HG03432 (cell line): ENCODE measurements at regions not wholly inside any gene's neighbourhood (a gene's known extent, or its start where the extent isn't known, plus 50 kb on each side); places are given as distances from the start of the nearest gene placed in this dataset.
"Not testable (repeated sequence)": the region's sequence is repeated elsewhere in the genome, so short reads cannot be mapped to it uniquely, and the experiment has no call there.

Experiments
- ATAC-seq: cut with Tn5 transposase; IDR thresholded peaks from one replicate; pipeline ENCODE4 v1.9.1; 2021; ENCODE audit warnings: mild to moderate bottlenecking, moderate library complexity; ENCODE audit not compliant: unreplicated experiment

DNA sequence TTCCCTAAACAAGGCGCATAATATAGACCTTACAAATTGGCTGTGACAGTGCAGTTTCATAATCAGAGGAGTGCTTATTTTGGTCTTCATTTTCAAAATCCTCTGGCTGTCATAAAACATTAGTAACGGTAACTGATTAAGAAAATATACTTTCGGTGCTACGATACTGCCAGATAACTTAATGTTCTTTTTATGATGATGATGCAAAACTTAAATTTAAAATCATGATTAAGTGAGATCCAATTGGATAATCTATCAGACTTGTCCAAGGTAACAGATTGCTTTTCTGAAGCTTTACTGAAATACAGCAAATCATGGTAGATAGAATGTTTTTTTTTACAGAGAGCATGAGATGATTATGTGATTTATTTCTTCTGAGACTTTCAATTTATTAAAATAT lies 364.2 kb upstream of the CNTN3 start:
- ATAC-seq, result no peak

DNA sequence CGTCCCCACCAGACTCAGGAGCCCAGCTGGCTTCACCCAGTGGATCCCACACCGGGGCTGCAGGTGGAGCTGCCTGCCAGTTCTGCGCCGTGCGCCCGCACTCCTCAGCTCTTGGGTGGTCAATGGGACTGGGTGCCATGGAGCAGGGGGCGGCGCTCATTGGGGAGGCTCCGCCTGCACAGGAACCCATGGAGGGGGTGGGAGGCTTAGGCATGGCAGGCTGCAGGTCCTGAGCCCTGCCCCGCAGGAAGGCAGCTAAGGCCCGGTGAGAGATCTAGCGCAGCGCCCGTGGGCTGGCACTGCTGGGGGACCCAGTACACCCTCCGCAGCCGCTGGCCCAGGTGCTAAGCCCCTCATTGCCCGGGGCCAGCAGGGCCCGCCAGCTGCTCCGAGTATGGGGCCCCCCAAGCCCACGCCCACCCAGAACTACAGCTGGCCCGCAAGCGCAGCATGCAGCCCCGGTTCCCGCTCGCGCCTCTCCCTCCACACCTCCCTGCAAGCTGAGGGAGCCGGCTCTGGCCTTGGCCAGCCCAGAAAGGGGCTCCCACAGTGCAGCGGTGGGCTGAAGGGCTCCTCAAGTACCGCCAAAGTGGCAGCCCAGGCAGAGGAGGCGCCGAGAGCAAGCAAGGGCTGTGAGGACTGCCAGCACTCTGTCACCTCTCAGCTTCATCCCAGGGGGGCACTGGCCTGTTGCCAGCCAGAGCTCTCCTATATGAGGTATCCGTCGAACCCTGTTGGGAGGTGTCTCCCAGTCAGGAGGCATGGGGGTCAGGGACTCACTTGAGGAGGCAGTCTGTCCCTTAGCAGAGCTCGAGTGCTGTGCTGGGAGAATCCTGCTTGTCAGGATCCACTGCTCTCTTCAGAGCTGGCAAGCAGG lies 370.8 kb upstream of the CNTN3 start:
- not testable (repeated sequence) for ATAC-seq

DNA sequence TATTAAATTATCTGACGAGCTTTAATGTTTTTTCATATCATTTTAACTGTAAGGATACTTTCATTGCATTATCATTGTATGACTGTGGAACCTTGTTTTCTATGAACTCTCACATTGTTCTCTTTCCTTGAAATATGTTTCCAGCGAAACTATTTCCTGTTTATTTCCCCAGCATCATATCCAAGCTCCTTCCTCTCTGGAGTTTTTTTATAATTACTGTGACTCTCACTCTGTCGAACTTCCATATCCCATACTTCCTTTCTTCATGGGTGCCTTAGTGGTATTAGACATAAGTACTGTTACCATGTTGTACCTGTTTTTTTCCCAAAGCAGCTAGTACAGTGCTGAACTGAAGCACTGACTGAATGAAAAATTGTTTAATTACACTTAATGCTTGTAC lies 373.6 kb upstream of the CNTN3 start:
- no peak for ATAC-seq

DNA sequence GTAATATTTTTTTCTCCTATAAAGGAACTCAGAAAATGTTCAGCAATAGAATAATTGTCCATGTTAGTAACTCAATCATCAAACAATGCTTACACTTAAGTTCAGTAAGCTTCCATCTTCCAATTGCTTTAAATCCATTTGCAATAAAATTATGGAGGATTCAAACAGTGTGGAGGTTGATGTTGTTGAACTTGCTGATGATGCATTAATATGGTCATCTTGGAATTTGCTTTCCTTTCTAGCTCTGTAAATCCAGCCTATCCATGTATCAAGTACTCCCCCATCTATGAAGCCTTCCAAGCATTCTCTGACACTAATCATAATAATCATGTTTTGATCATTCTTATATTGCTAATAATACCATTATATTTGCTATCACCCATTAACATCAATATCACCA lies 378.4 kb upstream of the CNTN3 start:
- ATAC-seq, result no peak

DNA sequence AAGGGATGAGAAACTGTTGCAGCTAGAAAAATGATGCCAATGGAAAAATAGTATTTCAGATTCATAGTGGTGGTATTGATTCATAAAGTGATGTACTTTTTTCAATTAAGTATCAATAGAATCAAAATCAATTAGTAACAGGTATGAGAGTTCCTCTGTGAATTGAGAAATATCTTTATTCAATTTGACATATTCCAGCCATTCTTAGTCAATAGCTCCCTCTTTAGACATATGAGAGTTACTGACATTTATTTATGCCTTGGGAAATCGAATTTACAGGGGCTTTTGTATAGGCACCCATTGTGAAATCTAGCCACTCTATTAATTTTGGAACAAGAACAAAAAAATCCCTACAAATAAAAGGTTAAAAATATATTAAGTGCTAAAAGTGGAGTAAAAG lies 386.9 kb upstream of the CNTN3 start:
- ATAC-seq, result no peak

DNA sequence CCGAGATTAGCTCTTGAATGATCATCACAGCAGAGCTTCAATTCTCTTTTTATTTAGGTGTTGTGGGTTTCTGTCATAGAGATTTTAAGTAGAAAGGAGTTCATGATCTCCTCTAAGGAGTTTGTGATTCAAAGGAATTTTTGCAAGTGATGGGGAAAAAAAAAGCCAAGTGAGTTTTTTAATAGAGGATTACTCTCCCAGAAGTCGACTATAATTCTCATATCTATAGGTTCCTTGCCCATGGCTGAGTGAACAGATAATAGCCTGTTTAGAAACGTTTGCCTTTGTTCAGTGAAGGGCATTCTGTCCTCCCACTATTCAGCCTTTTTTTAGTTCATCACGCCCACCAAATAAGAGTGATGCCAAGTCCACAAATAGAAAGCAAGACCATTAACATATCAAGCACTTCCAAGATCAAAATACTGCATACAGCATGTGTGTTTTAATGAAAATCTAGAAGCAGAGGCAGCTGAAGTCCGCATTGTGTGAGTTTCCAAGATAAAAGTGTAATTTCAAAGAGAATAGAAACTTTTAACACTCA lies 398.4 kb upstream of the CNTN3 start:
- no peak for ATAC-seq

DNA sequence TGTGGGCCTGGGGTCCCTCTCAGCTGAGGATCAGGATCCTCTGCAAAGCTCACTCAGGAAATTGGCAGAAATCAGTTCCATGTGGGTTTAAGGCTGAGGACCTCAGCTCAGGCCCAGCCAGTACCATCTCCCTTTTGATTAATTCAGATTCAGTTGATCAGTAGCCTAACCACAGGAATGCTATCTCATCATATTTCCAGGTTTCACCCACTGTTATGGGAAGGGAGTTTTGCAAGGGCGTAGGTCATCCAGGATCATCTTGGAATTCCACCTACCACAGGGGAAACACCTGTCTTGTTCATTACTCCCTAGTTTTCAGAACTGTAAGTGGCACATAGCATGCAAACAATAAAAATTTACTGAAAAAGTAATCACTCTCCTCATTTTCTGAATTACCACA lies 399.5 kb upstream of the CNTN3 start:
- no peak for ATAC-seq

DNA sequence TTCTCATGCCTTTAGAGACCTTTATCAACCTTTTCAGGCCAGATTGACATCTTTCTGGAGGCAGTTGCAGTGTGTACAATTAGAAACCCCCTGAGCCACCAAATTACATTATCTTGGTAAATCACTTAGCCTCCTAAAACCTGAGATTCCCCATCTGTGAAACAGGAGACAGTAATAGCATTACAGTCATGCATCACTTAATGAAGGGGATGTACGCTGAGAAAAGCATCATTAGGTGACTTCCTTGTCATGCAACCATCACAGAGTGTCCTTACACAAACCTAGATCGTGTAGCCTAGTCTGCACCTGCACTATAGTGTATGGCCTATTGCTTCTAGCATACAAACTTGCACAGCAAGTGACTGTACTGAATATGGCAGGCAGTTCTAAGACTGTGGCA lies 400.8 kb upstream of the CNTN3 start:
- ATAC-seq, result no peak

DNA sequence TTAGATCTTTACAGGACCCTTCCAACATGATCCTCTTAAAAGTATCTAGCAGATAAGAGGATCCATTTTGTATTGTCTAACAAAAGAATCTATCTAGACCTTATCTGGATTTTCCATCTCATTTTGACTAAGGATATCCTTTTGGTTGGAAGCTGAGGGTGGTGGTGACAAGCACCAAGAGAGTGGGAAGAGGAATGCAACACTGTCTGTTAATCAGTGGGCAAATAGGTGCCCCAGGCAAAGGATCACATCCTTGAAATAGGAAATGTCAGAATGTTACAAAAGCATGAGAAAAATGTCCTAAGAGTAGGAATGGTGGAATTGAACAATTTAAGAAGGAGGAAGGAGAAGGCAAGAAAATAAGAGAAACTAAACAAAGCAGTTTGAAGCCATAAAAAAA lies 420.7 kb upstream of the CNTN3 start:
- ATAC-seq, result no peak

DNA sequence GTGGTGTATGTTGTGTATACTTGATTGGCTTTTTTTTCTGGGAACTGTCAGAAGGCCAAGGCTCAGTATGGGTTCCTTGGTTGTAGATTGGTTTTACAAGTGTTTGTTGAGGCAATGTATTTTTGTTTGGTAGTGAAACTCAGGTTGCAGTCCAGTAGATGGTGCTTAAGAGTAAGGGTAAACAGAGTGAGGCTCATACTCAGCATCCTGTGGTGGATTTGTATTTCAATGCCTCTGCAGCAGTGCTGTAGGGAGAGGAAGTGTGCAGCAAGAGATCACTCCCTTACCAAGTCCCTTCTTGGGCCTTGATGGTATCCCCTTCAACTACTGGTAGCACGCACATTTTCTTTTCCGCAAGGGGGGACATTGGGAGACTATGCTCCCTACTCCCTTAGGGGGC lies 428.5 kb upstream of the CNTN3 start:
- no peak for ATAC-seq

DNA sequence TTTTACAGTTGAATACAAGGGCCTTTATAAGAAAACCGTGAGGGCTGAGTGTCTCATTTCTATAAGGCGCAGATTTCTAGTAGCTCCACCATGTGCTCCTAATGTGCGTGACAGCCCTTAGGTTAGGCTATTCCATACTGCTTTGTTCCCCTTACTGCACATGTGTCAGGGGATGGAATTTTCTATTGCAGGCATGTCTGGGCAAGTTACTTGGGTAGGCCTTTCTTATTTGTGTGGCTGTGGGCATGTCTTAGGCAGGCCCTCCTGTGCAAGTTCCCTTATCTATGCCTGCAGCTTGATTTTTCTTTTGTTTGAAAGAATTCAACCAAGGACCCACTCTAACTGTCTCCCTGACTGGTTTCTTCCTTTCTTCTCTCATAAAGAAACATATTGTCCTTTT lies 434.2 kb upstream of the CNTN3 start:
- no peak for ATAC-seq

DNA sequence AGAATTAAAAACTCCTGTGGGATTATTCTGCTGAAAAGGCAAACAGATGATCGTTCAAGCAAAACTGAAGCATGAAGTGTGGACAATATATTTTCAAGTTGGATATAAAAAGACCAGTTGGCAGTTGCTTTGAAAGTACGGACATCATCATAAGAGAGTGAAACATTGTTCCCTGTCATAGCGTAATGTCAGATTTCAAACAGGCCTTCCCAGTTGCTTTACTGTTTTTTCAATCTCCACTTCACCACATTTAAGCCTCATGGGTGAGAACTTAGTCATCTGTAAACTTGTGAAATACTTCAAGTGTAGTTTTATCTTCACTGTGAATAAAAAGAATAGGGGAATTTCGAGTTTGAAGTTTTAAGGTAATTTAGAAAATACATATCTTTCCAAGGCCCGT lies 435.1 kb upstream of the CNTN3 start:
- no peak for ATAC-seq

DNA sequence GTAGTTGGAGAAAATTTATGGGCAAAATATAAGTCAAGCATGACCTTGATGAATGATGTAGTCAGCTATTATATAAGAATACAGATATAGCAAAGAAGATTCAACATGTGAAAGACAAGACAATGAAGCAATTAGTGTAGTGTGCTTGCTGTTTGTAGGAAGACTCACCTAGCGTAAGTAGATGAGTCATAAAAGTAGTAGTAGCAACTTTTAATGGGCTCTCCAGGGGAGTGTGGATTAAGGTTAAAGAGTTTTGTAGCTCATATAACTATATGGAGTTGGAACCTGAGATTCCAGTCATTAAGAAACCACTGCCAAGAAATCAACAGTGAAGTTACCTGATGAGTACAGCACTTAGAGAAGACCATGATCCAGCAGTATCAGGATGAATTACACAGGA lies 444.7 kb upstream of the CNTN3 start:
- no peak for ATAC-seq

DNA sequence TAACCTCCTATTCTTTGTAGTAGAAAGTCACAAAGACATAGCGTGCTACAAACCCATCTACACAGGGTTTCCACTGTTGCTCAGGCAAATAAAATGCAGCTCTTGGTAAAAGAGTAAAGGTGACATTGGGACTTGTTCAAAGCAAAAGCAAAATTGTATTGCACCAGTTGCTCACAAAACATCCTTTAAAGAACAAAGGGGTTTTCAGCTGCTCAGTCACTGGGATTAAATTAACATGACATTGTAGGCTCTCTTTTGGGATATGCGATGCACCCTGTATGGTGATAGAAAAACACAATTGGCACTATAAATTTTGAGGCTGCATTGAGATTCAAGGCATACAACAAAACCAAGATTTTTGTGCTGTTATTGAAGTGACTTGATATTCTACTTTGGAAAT lies 447.3 kb upstream of the CNTN3 start:
- no peak for ATAC-seq

DNA sequence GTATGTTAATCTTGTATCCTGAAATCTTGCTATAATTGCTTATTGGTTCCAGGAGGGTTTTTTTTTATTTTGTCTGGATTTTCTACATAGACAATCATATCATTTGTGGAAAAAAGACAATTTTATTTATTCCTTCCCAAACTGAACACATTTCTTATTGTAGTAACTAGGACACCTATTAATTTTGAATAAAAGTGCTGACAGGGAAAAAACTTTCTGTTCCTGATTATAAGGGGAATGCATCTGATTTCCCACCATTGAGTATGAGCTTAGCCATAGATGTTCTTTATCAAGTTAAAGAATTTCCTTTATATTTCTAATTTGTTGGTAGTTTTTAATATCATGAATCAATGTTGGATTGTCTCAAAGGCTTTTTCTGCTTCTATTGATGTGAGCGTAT lies 460.7 kb upstream of the CNTN3 start:
- no peak for ATAC-seq

DNA sequence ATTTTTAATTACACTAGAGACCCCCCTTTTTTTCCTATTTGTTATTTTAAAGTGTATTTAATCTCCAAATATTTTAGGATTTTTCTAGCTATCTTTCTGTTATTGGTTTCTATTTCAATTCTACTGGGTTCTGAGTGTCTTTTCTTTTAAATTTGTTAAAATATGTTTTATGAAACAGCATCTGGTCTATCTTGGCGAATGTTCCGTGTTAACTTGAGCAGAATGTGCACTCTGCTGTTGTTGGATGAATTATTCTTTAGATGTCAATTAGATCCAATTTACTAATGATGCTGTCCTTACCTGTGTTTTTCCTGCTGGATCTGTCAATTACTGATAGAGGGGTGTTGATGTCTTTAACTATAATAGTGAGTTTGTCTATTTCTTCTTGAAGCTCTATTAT lies 462.0 kb upstream of the CNTN3 start:
- ATAC-seq, result no peak

DNA sequence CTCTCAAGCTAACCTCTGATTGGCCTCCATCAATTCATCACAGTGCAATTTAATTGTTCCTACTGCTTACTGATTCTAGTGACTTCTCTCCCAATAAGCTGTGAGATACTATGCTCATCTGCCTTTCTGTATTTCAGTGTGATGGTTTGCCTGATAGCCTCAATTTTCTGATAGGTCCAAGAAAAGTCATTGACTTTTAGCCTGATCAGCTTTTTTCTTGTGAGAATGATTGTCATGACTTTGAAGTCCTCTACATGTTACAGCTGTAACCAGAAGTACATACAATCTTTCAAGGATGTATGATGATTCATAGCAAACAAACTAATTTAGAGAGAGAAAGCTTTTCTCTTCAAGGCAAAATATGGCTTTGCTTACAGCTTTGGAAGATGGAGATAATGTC lies 463.8 kb upstream of the CNTN3 start:
- ATAC-seq, result no peak

DNA sequence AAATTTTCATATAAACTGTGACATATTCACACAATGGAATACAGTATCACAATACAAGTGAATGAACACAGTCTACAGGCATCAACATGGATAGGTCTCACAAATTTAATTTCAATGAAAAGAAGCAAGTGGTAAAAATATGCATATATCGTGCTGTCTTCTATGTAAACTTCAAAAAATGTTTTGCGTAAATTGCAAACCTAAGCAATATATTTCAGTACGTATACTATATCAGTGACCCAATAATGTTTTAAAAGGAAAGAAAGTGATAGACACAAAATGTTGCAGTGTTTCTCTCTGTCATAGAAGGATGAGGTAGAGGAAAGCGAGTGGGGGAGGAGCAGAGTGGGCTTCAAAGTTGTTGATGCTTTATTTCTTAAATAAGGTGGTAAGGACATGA lies 468.4 kb upstream of the CNTN3 start:
- no peak for ATAC-seq

DNA sequence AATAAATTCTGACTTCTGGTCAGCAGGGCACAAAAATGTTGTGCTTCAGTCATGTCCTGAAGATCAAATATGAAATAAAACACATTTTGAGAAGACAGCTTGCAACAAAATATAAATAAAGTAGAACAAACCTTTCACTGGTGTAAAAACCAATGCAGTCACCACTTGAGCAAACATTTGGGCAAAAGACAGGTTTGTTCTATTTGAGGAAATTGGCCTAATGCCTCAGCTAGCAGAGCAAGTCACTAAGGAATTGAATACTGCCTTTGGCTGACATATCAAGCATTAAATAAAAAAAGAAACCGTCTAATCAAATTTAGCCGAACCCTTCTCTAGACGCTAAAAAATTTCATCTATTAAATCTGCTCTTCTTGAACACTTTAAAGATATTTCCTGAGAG lies 475.4 kb upstream of the CNTN3 start:
- ATAC-seq, result no peak

DNA sequence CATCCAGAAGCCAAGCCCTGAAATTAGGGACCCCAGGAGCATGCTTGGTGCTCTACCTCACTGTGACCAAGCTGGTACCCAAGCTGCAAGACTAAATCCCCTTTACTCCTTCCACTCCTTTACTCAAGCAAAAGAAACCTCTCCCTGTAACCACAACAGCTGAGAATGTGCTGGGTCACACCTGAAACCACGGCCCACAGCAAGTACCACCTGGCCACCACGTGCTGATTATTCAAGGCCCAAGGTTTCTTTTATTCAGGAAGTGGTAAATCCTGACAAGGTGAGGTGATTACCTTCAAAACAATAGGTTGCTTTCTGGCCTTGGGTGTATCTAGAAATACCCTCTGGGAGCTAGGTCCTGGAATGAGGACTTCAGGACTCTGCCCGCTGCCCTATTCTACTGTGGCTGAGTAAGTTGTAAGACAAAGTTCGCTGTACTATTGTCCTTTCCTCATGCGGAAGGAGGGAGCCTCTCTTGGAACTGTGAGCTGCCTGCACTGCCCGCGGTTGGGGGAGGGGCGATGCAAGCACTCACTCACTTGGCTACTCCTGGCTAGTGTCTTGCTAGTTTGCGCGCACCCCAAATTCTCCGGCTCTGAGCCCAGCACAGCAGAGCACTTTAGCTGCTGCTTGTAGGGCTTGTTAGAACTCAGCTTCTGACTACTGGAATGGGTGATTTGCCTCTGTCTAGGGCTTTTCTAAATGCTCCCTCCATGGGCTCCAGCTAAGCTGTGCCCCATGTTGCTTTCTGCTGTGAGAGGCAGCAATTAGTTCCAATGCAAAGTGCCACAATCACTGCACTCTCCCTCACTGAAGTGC lies 487.1 kb upstream of the CNTN3 start:
- ATAC-seq, result no peak

DNA sequence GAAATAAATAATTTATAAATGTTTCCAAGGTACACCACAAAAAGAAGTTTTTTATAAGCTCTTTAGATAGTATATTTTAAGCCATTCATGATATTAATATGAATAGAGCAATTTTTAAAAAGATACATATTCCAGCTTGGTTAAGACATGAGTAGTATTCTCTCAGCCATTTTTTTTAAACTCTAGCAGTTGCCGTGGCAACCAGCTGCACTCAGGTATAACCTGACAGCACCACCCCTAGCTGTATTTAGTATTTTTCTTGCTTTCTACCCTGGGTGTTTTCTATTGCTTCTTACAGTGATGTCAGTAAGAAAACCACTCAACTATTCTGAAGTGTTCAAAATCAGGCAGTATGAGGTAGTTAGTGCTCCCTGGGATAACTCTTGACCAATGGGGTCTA lies 496.3 kb upstream of the CNTN3 start:
- ATAC-seq, result no peak

DNA sequence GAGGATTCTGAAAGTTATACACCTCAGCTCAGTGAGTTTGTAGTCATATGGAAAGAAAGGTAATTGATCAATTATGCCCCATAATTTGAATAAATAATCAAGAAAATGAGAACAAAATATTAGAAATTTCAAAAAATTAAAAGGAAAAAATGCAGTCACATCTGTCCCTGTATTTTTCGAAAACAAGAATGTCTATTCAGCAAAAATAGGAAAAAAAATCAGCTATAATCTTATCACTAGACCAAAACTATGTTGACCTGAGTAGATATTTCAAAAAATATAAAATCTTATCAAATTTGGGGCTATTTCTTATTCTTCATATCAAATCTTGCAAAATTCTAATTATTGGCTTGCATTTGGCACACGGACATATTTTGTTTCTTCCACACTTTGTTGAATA lies 501.2 kb upstream of the CNTN3 start:
- no peak for ATAC-seq
